ENCODE measurements at regions not wholly inside any gene's neighbourhood (a gene's known extent, or its start where the extent isn't known, plus 50 kb on each side); places are given as distances from the start of the nearest gene placed in this dataset.

DNA sequence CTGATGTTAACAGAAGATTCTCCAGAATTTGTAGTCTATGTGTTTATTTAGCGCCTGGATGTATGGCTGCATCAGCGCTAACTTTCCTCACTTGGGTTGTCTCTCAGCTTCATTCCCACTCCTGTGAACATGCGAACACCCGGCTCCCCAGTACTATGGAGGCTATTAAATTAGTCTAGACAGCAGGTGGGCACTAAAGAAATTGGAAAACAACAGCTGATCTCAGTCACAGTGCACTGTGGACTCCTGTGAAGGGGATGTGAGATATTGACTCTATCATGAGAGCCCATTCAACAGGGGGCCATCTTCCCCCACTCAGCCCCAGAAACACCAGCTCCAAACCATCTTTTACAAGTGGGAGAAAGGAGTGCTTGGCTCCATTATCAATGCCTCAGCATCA lies 471.0 kb downstream of the KDM4C start:
- no peak for DNase-seq

DNA sequence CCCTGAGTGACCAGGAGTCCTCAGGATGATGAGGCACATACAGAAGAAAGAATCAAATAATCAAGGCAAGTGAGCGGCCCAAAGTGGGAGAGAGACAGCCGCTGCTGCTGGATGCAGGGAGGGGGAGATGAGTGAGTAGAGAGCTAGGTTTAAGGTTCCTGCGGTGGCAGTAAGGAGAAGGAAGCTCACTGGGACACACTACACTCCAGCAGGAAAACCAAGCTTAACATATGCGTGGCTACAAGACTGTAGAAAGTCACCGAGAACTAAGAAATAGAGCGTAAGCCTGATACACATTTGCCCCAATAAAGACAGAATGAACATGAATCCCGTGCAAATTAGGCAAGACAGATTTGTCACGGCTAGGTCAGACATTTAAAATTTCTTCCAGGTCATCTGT lies 470.2 kb downstream of the KDM4C start:
- no peak for DNase-seq

GRCh38 chr9:7226007-7226640 lies 468.4 kb downstream of the KDM4C start:
- no peak for DNase-seq
